Liver (tissue), 8 donors: ENCODE measurements at regions not wholly inside any gene's neighbourhood (a gene's known extent, or its start where the extent isn't known, plus 50 kb on each side); places are given as distances from the start of the nearest gene placed in this dataset.

ENCODE experiments used
- DNase-seq: peaks from one replicate; pipeline ENCODE4 v3.0.0-alpha.2; 2017; ENCODE audit warnings: low spot score
- H3K27ac ChIP-seq, 2 donors: one replicate each; pipeline ENCODE4 v1.7.0; 2013; ENCODE audit warnings: inconsistent platforms in 2 of 2, low read length in 2 of 2, control low read depth in 1 of 2, low read depth in 1 of 2, mild to moderate bottlenecking in 1 of 2
- H3K27me3 ChIP-seq, 4 donors: one replicate each; pipeline versions ENCODE4 v1.6.1 to v1.7.0; 2013; ENCODE audit warnings: low read length in 3 of 4, inconsistent platforms in 1 of 4, mild to moderate bottlenecking in 1 of 4, moderate library complexity in 1 of 4; ENCODE audit not compliant: control insufficient read depth in 4 of 4, insufficient read depth in 4 of 4
- H3K36me3 ChIP-seq, 4 donors: one replicate each; pipeline versions ENCODE4 v1.6.1 to v1.7.0; 2013; ENCODE audit warnings: low read length in 3 of 4, mild to moderate bottlenecking in 3 of 4, low read depth in 1 of 4, moderate library complexity in 1 of 4; ENCODE audit not compliant: control insufficient read depth in 4 of 4, insufficient read depth in 3 of 4
- H3K4me1 ChIP-seq, 4 donors: one replicate each; pipeline versions ENCODE4 v1.6.1 to v1.7.0; 2013; ENCODE audit warnings: low read length in 3 of 4, mild to moderate bottlenecking in 3 of 4, moderate library complexity in 1 of 4; ENCODE audit not compliant: control insufficient read depth in 4 of 4, insufficient read depth in 4 of 4
- H3K4me3 ChIP-seq, 3 donors: one replicate each; pipeline versions ENCODE4 v1.6.1 to v1.7.0; 2013; ENCODE audit warnings: low read length in 3 of 3, control low read depth in 1 of 3, low read depth in 1 of 3, mild to moderate bottlenecking in 1 of 3
- H3K9ac ChIP-seq, 2 donors: one replicate each; pipeline ENCODE4 v1.7.0; 2013; ENCODE audit warnings: low read length in 2 of 2, mild to moderate bottlenecking in 2 of 2, moderate library complexity in 2 of 2, control low read depth in 1 of 2, low read depth in 1 of 2
- H3K9me3 ChIP-seq, 4 donors: one replicate each; pipeline versions ENCODE4 v1.6.1 to v1.7.0; 2013; ENCODE audit warnings: low read length in 3 of 4; ENCODE audit not compliant: control insufficient read depth in 4 of 4
- CTCF ChIP-seq: fragments of 150-350 bp; IDR thresholded peaks from 2 replicates; pipeline ENCODE4 v1.5.1; 2017; ENCODE audit warnings: improper control_type of control experiment, low read depth, low read length; ENCODE audit not compliant: missing input control
- EGR1 ChIP-seq, 2 donors: IDR thresholded peaks; 2 replicates each; pipeline ENCODE4 v1.6.1; 2016 to 2018; ENCODE audit warnings: antibody characterized with exemption in 2 of 2, low read depth in 2 of 2
- FOXA1 ChIP-seq: IDR thresholded peaks from 2 replicates; pipeline ENCODE4 v1.6.1; 2016; ENCODE audit warnings: antibody characterized with exemption
- FOXA2 ChIP-seq: IDR thresholded peaks from 2 replicates; pipeline ENCODE4 v1.6.1; 2016; ENCODE audit warnings: antibody characterized with exemption
- GABPA ChIP-seq, 2 donors: IDR thresholded peaks in 1 of 2; conservative IDR thresholded peaks in 1 of 2; 2 replicates each; pipeline ENCODE4 v1.6.1; 2016; ENCODE audit warnings: antibody characterized with exemption in 2 of 2, mild to moderate bottlenecking in 1 of 2, moderate library complexity in 1 of 2
- HNF4A ChIP-seq, 2 donors: conservative IDR thresholded peaks; 2 replicates each; pipeline ENCODE4 v1.6.1; 2016; ENCODE audit warnings: antibody characterized with exemption in 2 of 2, mild to moderate bottlenecking in 2 of 2
- HNF4G ChIP-seq: IDR thresholded peaks from 2 replicates; pipeline ENCODE4 v1.6.1; 2016; ENCODE audit warnings: antibody characterized with exemption
- JUND ChIP-seq, 2 donors: IDR thresholded peaks; 2 replicates each; pipeline ENCODE4 v1.6.1; 2016; ENCODE audit warnings: antibody characterized with exemption in 2 of 2
- MAX ChIP-seq: IDR thresholded peaks from 2 replicates; pipeline ENCODE4 v1.6.1; 2016; ENCODE audit warnings: antibody characterized with exemption
- NR2F2 ChIP-seq: IDR thresholded peaks from 2 replicates; pipeline ENCODE4 v1.6.1; 2016; ENCODE audit warnings: antibody characterized with exemption
- RAD21 ChIP-seq, 2 donors: IDR thresholded peaks; 2 replicates each; pipeline ENCODE4 v1.6.1; 2016; ENCODE audit warnings: antibody characterized with exemption in 2 of 2, mild to moderate bottlenecking in 2 of 2
- REST ChIP-seq: IDR thresholded peaks from 2 replicates; pipeline ENCODE4 v1.6.1; 2016; ENCODE audit warnings: antibody characterized with exemption, mild to moderate bottlenecking
- RXRA ChIP-seq, 2 donors: IDR thresholded peaks; 2 replicates each; pipeline ENCODE4 v1.6.1; 2017 to 2018; ENCODE audit warnings: antibody characterized with exemption in 2 of 2, mild to moderate bottlenecking in 1 of 2
- SP1 ChIP-seq: IDR thresholded peaks from 2 replicates; pipeline ENCODE4 v1.6.1; 2018; ENCODE audit warnings: antibody characterized with exemption, mild to moderate bottlenecking
- TAF1 ChIP-seq: conservative IDR thresholded peaks from 2 replicates; pipeline ENCODE4 v1.6.1; 2016; ENCODE audit warnings: antibody characterized with exemption, mild to moderate bottlenecking
- YY1 ChIP-seq: IDR thresholded peaks from 2 replicates; pipeline ENCODE4 v1.6.1; 2016; ENCODE audit warnings: antibody characterized with exemption, mild to moderate bottlenecking
- ZBTB33 ChIP-seq: IDR thresholded peaks from 2 replicates; pipeline ENCODE4 v1.6.1; 2016; ENCODE audit warnings: antibody characterized with exemption
- WGBS: extraction: QIAGEN DNeasy Blood & Tissue Kit; methylation state at CpG from one replicate; pipeline ENCODE4 v1.1.7; 2013; 5-methylcytosine and 5-hydroxymethylcytosine counted together
- donor health status: healthy.
- donor health status: healthy.
- donor health status: healthy.
- donor health status: healthy.
- donor health status: healthy.

- peak overlapping the region in 2 of 3 donors; percentile 7 to 45 for H3K4me3 ChIP-seq
- H3K4me1 ChIP-seq, result peaks cover 0 to 5% (median 4%) of the 10 kb centered on the region in 4 donors
- H3K27me3 ChIP-seq, result no peaks in the 10 kb centered on the region
- peak; percentile 53 for DNase-seq
- H3K9ac ChIP-seq, result peak overlapping the region in 1 of 2 donors; percentile 80
- no peak overlapping the region for H3K27ac ChIP-seq
- TF ChIP-seq NR2F2 (no peak), CTCF (peak; percentile 64), RXRA (IDR thresholded peaks at IDR 0.05) (peak in 1 of 2 donors; percentile 8), HNF4G (peak; percentile 18), HNF4A (conservative IDR thresholded peaks at IDR 0.05) (peak; percentile 47 to 69), EGR1 (IDR thresholded peaks at IDR 0.05; ENCODE audit: low read depth in 2 of 2) (no peak), RAD21 (IDR thresholded peaks at IDR 0.05) (peak; percentile 82 to 84)
- 12% methylated on average over 19 of the region's 19 CpGs for WGBS
- no peaks in the 10 kb centered on the region for H3K9me3 ChIP-seq
- H3K36me3 ChIP-seq, result no peaks in the 10 kb centered on the region
Measured at GRCh38 chr20:20837574-20838021, 125.2 kb upstream of the RALGAPA2 start.

GRCh38 chr20:20836836-20837235 lies 124.4 kb upstream of the RALGAPA2 start:
- no peak for DNase-seq
- Histone ChIP-seq H3K27me3 (no peaks in the 10 kb centered on the region), H3K9ac (no peak overlapping the region), H3K27ac (no peak overlapping the region), H3K36me3 (no peaks in the 10 kb centered on the region), H3K4me3 (no peak overlapping the region), H3K4me1 (peaks cover 0 to 5% (median 4%) of the 10 kb centered on the region in 4 donors), H3K9me3 (no peaks in the 10 kb centered on the region)
- TF ChIP-seq GABPA (IDR thresholded peaks at IDR 0.05 in 1 of 2, conservative IDR thresholded peaks at IDR 0.05 in 1 of 2) (no peak), FOXA1 (no peak), RAD21 (IDR thresholded peaks at IDR 0.05) (no peak), FOXA2 (no peak), JUND (IDR thresholded peaks at IDR 0.05) (no peak), TAF1 (no peak), NR2F2 (no peak), EGR1 (IDR thresholded peaks at IDR 0.05; ENCODE audit: low read depth in 2 of 2) (no peak), REST (no peak), CTCF (no peak), SP1 (no peak), HNF4G (no peak), ZBTB33 (no peak), YY1 (no peak), RXRA (IDR thresholded peaks at IDR 0.05) (no peak), MAX (no peak)
- 54% methylated on average over 6 of the region's 6 CpGs for WGBS
